GM19023 (cell line): ENCODE measurements at regions not wholly inside any gene's neighbourhood (a gene's known extent, or its start where the extent isn't known, plus 50 kb on each side); places are given as distances from the start of the nearest gene placed in this dataset.
"Not testable (repeated sequence)": the region's sequence is repeated elsewhere in the genome, so short reads cannot be mapped to it uniquely, and the experiment has no call there.

Experiments
- ATAC-seq: cut with Tn5 transposase; IDR thresholded peaks from one replicate; pipeline ENCODE4 v1.9.1; 2021; ENCODE audit warnings: mild to moderate bottlenecking, moderate library complexity; ENCODE audit not compliant: unreplicated experiment

- no peak for ATAC-seq
Observed at GRCh38 chr10:53357587-53357986, 585.0 kb upstream of the MBL2 start.

- no peak for ATAC-seq
Observed at GRCh38 chr10:53356616-53357349, 584.2 kb upstream of the MBL2 start.

- not testable (repeated sequence) for ATAC-seq
Observed at GRCh38 chr10:53342531-53342930, 569.9 kb upstream of the MBL2 start.

- ATAC-seq = not testable (repeated sequence)
Observed at GRCh38 chr10:53338199-53338598, 565.6 kb upstream of the MBL2 start.

GRCh38 chr10:53335803-53336422, 563.3 kb upstream of the MBL2 start:
- ATAC-seq = not testable (repeated sequence)

GRCh38 chr10:53331460-53331859, 558.9 kb upstream of the MBL2 start:
- no peak for ATAC-seq

GRCh38 chr10:53326401-53327305, 554.1 kb upstream of the MBL2 start:
- not testable (repeated sequence) for ATAC-seq

GRCh38 chr10:53325066-53325465, 552.5 kb upstream of the MBL2 start:
- no peak for ATAC-seq

- no peak for ATAC-seq
Observed at GRCh38 chr10:53315709-53316108, 543.1 kb upstream of the MBL2 start.

GRCh38 chr10:53314876-53315275, 542.3 kb upstream of the MBL2 start:
- no peak for ATAC-seq

- ATAC-seq = no peak
Observed at GRCh38 chr10:53298443-53298842, 525.9 kb upstream of the MBL2 start.

GRCh38 chr10:53284615-53285182, 512.1 kb upstream of the MBL2 start:
- ATAC-seq = no peak

GRCh38 chr10:53276797-53277196, 504.2 kb upstream of the MBL2 start:
- no peak for ATAC-seq

GRCh38 chr10:53269482-53269881, 496.9 kb upstream of the MBL2 start:
- ATAC-seq = no peak

GRCh38 chr10:53260213-53260612, 487.6 kb upstream of the MBL2 start:
- ATAC-seq = no peak

GRCh38 chr10:53256623-53257022, 484.0 kb upstream of the MBL2 start:
- ATAC-seq = no peak

GRCh38 chr10:53255661-53256205, 483.1 kb upstream of the MBL2 start:
- ATAC-seq = no peak

GRCh38 chr10:53253221-53253620, 480.6 kb upstream of the MBL2 start:
- ATAC-seq = no peak

- no peak for ATAC-seq
Observed at GRCh38 chr10:53239873-53240272, 467.3 kb upstream of the MBL2 start.

GRCh38 chr10:53236941-53237340, 464.4 kb upstream of the MBL2 start:
- no peak for ATAC-seq

GRCh38 chr10:53233749-53234148, 461.2 kb upstream of the MBL2 start:
- no peak for ATAC-seq
